ENCODE measurements at regions not wholly inside any gene's neighbourhood (a gene's known extent, or its start where the extent isn't known, plus 50 kb on each side); places are given as distances from the start of the nearest gene placed in this dataset.

- no peak for TF ChIP-seq CTCF (IDR thresholded peaks at IDR 0.05; ENCODE audit: unreplicated experiment in 3 of 3)
- Mint-ChIP-seq H3K27ac (peak overlapping the region; percentile 64 to 83 (median 71)), H3K9me3 (no peaks in the 10 kb centered on the region), H3K27me3 (ENCODE audit: low read depth) (peaks cover 3% of the 10 kb centered on the region), H3K4me3 (peak overlapping the region in 2 of 3 experiments; percentile 8 to 42), H3K36me3 (ENCODE audit: low read depth) (no peaks in the 10 kb centered on the region), H3K4me1 (peaks cover 18% of the 10 kb centered on the region)
Measured at GRCh38 chr3:70527026-70527425, 214.6 kb upstream of the MDFIC2 start.

GRCh38 chr3:70519913-70520659, 207.6 kb upstream of the MDFIC2 start:
- no peaks in the 10 kb centered on the region for H3K36me3 Mint-ChIP-seq (ENCODE audit: low read depth)
- H3K4me1 Mint-ChIP-seq, result peaks cover 44% of the 10 kb centered on the region
- no peaks in the 10 kb centered on the region for H3K27me3 Mint-ChIP-seq (ENCODE audit: low read depth)
- H3K27ac Mint-ChIP-seq, result peak overlapping the region in 2 of 3 experiments; percentile 54 to 78
- no peak for TF ChIP-seq CTCF (IDR thresholded peaks at IDR 0.05; ENCODE audit: unreplicated experiment in 3 of 3)
- peak overlapping the region in 1 of 3 experiments; percentile 39 for H3K4me3 Mint-ChIP-seq
- H3K9me3 Mint-ChIP-seq, result no peaks in the 10 kb centered on the region

GRCh38 chr3:70519026-70519425, 206.6 kb upstream of the MDFIC2 start:
- H3K27ac Mint-ChIP-seq, result peak overlapping the region in 2 of 3 experiments; percentile 27 to 78
- no peaks in the 10 kb centered on the region for H3K36me3 Mint-ChIP-seq (ENCODE audit: low read depth)
- H3K9me3 Mint-ChIP-seq, result no peaks in the 10 kb centered on the region
- H3K27me3 Mint-ChIP-seq (ENCODE audit: low read depth), result no peaks in the 10 kb centered on the region
- peaks cover 44% of the 10 kb centered on the region for H3K4me1 Mint-ChIP-seq
- no peak overlapping the region for H3K4me3 Mint-ChIP-seq
- no peak for TF ChIP-seq CTCF (IDR thresholded peaks at IDR 0.05; ENCODE audit: unreplicated experiment in 3 of 3)

- Mint-ChIP-seq H3K36me3 (ENCODE audit: low read depth) (no peaks in the 10 kb centered on the region), H3K4me1 (peaks cover 44% of the 10 kb centered on the region), H3K27ac (peak overlapping the region in 2 of 3 experiments; percentile 27 to 78), H3K4me3 (no peak overlapping the region), H3K9me3 (no peaks in the 10 kb centered on the region), H3K27me3 (ENCODE audit: low read depth) (no peaks in the 10 kb centered on the region)
- TF ChIP-seq CTCF (IDR thresholded peaks at IDR 0.05; ENCODE audit: unreplicated experiment in 3 of 3), result no peak
Measured at GRCh38 chr3:70518356-70518755, 205.9 kb upstream of the MDFIC2 start.

GRCh38 chr3:70517124-70517890, 204.9 kb upstream of the MDFIC2 start:
- H3K27me3 Mint-ChIP-seq (ENCODE audit: low read depth), result no peaks in the 10 kb centered on the region
- H3K9me3 Mint-ChIP-seq, result no peaks in the 10 kb centered on the region
- H3K27ac Mint-ChIP-seq, result peak overlapping the region; percentile 53 to 88 (median 78)
- H3K36me3 Mint-ChIP-seq (ENCODE audit: low read depth), result no peaks in the 10 kb centered on the region
- no peak for TF ChIP-seq CTCF (IDR thresholded peaks at IDR 0.05; ENCODE audit: unreplicated experiment in 3 of 3)
- H3K4me1 Mint-ChIP-seq, result peaks cover 44% of the 10 kb centered on the region
- peak overlapping the region in 2 of 3 experiments; percentile 31 to 62 for H3K4me3 Mint-ChIP-seq
